ENCODE measurements at regions not wholly inside any gene's neighbourhood (a gene's known extent, or its start where the extent isn't known, plus 50 kb on each side); places are given as distances from the start of the nearest gene placed in this dataset.

- TF ChIP-seq CTCF (IDR thresholded peaks at IDR 0.05) (no peak), EZH2phosphoT487 (IDR thresholded peaks at IDR 0.05) (no peak)
Observed at GRCh38 chr15:70400766-70401541, 303.2 kb upstream of the TLE3 start.
